ENCODE measurements at regions not wholly inside any gene's neighbourhood (a gene's known extent, or its start where the extent isn't known, plus 50 kb on each side); places are given as distances from the start of the nearest gene placed in this dataset.

DNA sequence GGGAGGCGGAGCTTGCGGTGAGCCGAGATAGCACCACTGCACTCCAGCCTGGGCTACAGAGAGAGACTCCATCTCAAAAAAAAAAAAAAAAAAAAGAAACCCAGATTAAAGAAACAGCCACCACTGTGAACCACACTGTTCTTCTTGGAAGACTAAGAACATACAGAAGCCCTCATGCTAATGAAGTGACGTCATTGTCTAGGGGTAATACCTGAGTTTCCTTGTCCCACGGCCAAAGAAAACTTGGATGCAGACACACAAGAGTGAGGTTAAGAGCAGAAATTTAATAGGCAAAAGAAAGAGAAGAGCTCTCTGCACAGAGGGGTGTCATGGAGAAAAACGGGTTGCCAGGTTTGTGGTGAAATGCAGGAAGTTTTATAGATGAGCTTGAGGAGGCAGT, 691.6 kb downstream of the NLGN4X start:
- no peak overlapping the region for H3K4me2 ChIP-seq (ENCODE audit: low read length)

DNA sequence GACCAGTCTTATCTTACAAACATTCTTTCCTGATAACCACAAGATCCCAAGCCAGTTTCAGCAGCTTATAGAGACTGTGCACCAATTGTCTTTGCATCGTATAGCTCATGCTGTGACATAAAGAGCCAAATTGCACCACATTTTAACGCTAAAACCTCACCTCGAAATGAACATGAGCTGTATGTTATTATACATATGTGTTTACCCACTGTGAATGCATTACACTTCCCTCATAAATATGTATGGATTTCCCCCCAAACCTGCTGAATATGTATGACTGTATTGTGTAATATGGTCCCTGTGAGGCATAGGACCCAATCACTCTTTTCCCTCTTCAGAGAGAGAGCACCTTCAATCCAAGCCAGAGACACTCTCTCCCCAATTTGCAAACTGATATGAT, 692.4 kb downstream of the NLGN4X start:
- Histone ChIP-seq H4K20me1 (ENCODE audit: low read length) (no peaks in the 10 kb centered on the region), H3K4me2 (ENCODE audit: low read length) (no peak overlapping the region), H3K9me2 (replicated peaks; ENCODE audit: low read length) (no peaks in the 10 kb centered on the region), H2AFZ (ENCODE audit: low read length) (no peak overlapping the region), H3K4me1 (ENCODE audit: insufficient read depth, low read length) (no peaks in the 10 kb centered on the region), H3K27me3 (ENCODE audit: low read length) (no peaks in the 10 kb centered on the region), H3F3A (ENCODE audit: low read length, unreplicated experiment) (no peaks in the 10 kb centered on the region), H3K9me3 (ENCODE audit: low read length) (no peaks in the 10 kb centered on the region), H3K4me3 (ENCODE audit: low read length) (no peak overlapping the region), H3K9ac (ENCODE audit: low read length) (no peak overlapping the region), H3K27ac (ENCODE audit: low read length) (no peak overlapping the region), H3K79me2 (ENCODE audit: low read length) (no peaks in the 10 kb centered on the region), H3K36me3 (ENCODE audit: low read depth, low read length) (no peaks in the 10 kb centered on the region)
- intact Hi-C loops (cut with micrococcal nuclease), result no loop called here
- ChIA-PET CTCF (no interaction called here), POLR2A (ENCODE audit: unreplicated experiment) (no interaction called here)
- BruUV-seq (replicated peaks), result no TSS peak
- ATAC-seq (no peak), DNase-seq (no peak)
- TF ChIP-seq, protein P1, sequence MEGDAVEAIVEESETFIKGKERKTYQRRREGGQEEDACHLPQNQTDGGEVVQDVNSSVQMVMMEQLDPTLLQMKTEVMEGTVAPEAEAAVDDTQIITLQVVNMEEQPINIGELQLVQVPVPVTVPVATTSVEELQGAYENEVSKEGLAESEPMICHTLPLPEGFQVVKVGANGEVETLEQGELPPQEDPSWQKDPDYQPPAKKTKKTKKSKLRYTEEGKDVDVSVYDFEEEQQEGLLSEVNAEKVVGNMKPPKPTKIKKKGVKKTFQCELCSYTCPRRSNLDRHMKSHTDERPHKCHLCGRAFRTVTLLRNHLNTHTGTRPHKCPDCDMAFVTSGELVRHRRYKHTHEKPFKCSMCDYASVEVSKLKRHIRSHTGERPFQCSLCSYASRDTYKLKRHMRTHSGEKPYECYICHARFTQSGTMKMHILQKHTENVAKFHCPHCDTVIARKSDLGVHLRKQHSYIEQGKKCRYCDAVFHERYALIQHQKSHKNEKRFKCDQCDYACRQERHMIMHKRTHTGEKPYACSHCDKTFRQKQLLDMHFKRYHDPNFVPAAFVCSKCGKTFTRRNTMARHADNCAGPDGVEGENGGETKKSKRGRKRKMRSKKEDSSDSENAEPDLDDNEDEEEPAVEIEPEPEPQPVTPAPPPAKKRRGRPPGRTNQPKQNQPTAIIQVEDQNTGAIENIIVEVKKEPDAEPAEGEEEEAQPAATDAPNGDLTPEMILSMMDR (conservative IDR thresholded peaks at IDR 0.05; ENCODE audit: low read depth, low read length), result no peak
- TF ChIP-seq EZH2phosphoT487 (IDR thresholded peaks at IDR 0.05; ENCODE audit: borderline replicate concordance, low read length), result no peak
- no peak for TF ChIP-seq EZH2 (IDR thresholded peaks at IDR 0.05; ENCODE audit: low read length, unreplicated experiment)

More for the DNA sequence above, 691.6 kb downstream of the NLGN4X start:
- H3K27me3 ChIP-seq (ENCODE audit: low read length), result no peaks in the 10 kb centered on the region
- BruUV-seq (replicated peaks), result no TSS peak
- no peaks in the 10 kb centered on the region for H3K9me3 ChIP-seq (ENCODE audit: low read length)
- H3K27ac ChIP-seq (ENCODE audit: low read length), result no peak overlapping the region
- CTCF ChIA-PET, result no interaction called here
- H4K20me1 ChIP-seq (ENCODE audit: low read length), result no peaks in the 10 kb centered on the region
- no peaks in the 10 kb centered on the region for H3K79me2 ChIP-seq (ENCODE audit: low read length)
- no peaks in the 10 kb centered on the region for H3K36me3 ChIP-seq (ENCODE audit: low read depth, low read length)
- DNase-seq (no peak), ATAC-seq (no peak)
- no peak overlapping the region for H2AFZ ChIP-seq (ENCODE audit: low read length)
- H3K9me2 ChIP-seq (replicated peaks; ENCODE audit: low read length), result no peaks in the 10 kb centered on the region
- TF ChIP-seq, protein P1 (conservative IDR thresholded peaks at IDR 0.05; ENCODE audit: low read depth, low read length), result no peak
- TF ChIP-seq EZH2phosphoT487 (IDR thresholded peaks at IDR 0.05; ENCODE audit: borderline replicate concordance, low read length), result no peak
- no peak overlapping the region for H3K9ac ChIP-seq (ENCODE audit: low read length)
- POLR2A ChIA-PET (ENCODE audit: unreplicated experiment), result no interaction called here
- intact Hi-C loops (cut with micrococcal nuclease), result no loop called here
- no peaks in the 10 kb centered on the region for H3K4me1 ChIP-seq (ENCODE audit: insufficient read depth, low read length)
- no peak overlapping the region for H3K4me3 ChIP-seq (ENCODE audit: low read length)
- H3F3A ChIP-seq (ENCODE audit: low read length, unreplicated experiment), result no peaks in the 10 kb centered on the region

DNA sequence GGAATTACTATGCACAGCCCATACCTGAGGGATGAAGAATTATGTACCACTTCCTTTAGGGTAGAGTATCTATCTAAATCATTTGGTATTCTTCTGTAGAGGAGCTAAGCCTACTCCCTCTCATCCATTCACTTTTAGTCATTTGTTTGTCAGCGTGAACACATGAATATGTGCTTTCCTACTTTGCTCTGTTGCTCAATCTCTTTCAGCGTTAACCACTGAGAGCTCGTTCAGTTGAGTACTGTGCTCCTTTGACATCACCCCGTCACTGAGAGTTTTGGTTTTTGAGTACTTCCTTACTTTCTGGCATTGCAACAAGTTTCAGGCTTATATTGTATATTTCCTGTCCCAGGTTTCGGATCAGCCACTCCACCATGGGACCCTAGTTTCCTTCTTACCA, 700.6 kb downstream of the NLGN4X start:
- Histone ChIP-seq H3F3A (ENCODE audit: low read length, unreplicated experiment) (no peaks in the 10 kb centered on the region), H3K9me2 (replicated peaks; ENCODE audit: low read length) (no peaks in the 10 kb centered on the region), H4K20me1 (ENCODE audit: low read length) (no peaks in the 10 kb centered on the region), H3K4me1 (ENCODE audit: insufficient read depth, low read length) (no peaks in the 10 kb centered on the region), H3K79me2 (ENCODE audit: low read length) (no peaks in the 10 kb centered on the region), H3K27me3 (ENCODE audit: low read length) (no peaks in the 10 kb centered on the region), H3K27ac (ENCODE audit: low read length) (no peak overlapping the region), H3K4me2 (ENCODE audit: low read length) (no peak overlapping the region), H3K4me3 (ENCODE audit: low read length) (no peak overlapping the region), H2AFZ (ENCODE audit: low read length) (no peak overlapping the region), H3K9ac (ENCODE audit: low read length) (no peak overlapping the region), H3K9me3 (ENCODE audit: low read length) (no peaks in the 10 kb centered on the region), H3K36me3 (ENCODE audit: low read depth, low read length) (no peaks in the 10 kb centered on the region)
- no TSS peak for BruUV-seq (replicated peaks)
- TF ChIP-seq EZH2 (IDR thresholded peaks at IDR 0.05; ENCODE audit: low read length, unreplicated experiment), result no peak
- TF ChIP-seq, protein P1 (conservative IDR thresholded peaks at IDR 0.05; ENCODE audit: low read depth, low read length), result no peak
- no peak for TF ChIP-seq EZH2phosphoT487 (IDR thresholded peaks at IDR 0.05; ENCODE audit: borderline replicate concordance, low read length)
- intact Hi-C loops (cut with micrococcal nuclease), result no loop called here
- POLR2A ChIA-PET (ENCODE audit: unreplicated experiment), result no interaction called here
- DNase-seq (no peak), ATAC-seq (no peak)
- CTCF ChIA-PET, result no interaction called here
